Mucosa of descending colon (tissue), 3 donors: ENCODE measurements at regions not wholly inside any gene's neighbourhood (a gene's known extent, or its start where the extent isn't known, plus 50 kb on each side); places are given as distances from the start of the nearest gene placed in this dataset.

Experiments used
- ATAC-seq: fragments of 200-7000 bp; cut with Tn5 transposase; one replicate; pipeline ENCODE4 v1.9.1; 2020; ENCODE audit warnings: mild to moderate bottlenecking, moderate library complexity
- DNase-seq, 3 donors: peaks; one replicate each; pipeline ENCODE4 v3.0.0-alpha.2; 2020
- H3K36me3 ChIP-seq: fragments of 200-600 bp; one replicate; pipeline ENCODE4 v1.8.0; 2021; ENCODE audit warnings: low read depth, mild to moderate bottlenecking
- H3K4me1 ChIP-seq: fragments of 200-600 bp; one replicate; pipeline ENCODE4 v1.8.0; 2021; ENCODE audit warnings: low read depth, mild to moderate bottlenecking
- H3K4me3 ChIP-seq: fragments of 200-600 bp; one replicate; pipeline ENCODE4 v1.8.0; 2021; ENCODE audit warnings: mild to moderate bottlenecking
- H3K9me3 ChIP-seq: fragments of 200-600 bp; one replicate; pipeline ENCODE4 v1.8.0; 2021; ENCODE audit warnings: mild to moderate bottlenecking
- intact Hi-C, 2 donors: fragments of 100-400 bp; cut with DNase I in 1 of 2; cut with micrococcal nuclease in 1 of 2; formaldehyde crosslinking; loops; one replicate each; pipeline versions ENCODE4 v1.11.0 to v1.11.1; 2022; cut with DNase I, micrococcal nuclease
- TF ChIP-seq, protein P1 (sequence below): fragments of 200-600 bp; IDR thresholded peaks from one replicate; pipeline ENCODE4 v1.8.0; 2022; ENCODE audit warnings: antibody characterized with exemption, mild to moderate bottlenecking
- donor health status: DM: no; HTN: no; CAD: no; lungs with moderate emphysema.
- donor health status: DM: no; HTN: no; CAD: no.
- donor health status: DM: no; HTN: yes; CAD: no.

- TF ChIP-seq, protein P1, sequence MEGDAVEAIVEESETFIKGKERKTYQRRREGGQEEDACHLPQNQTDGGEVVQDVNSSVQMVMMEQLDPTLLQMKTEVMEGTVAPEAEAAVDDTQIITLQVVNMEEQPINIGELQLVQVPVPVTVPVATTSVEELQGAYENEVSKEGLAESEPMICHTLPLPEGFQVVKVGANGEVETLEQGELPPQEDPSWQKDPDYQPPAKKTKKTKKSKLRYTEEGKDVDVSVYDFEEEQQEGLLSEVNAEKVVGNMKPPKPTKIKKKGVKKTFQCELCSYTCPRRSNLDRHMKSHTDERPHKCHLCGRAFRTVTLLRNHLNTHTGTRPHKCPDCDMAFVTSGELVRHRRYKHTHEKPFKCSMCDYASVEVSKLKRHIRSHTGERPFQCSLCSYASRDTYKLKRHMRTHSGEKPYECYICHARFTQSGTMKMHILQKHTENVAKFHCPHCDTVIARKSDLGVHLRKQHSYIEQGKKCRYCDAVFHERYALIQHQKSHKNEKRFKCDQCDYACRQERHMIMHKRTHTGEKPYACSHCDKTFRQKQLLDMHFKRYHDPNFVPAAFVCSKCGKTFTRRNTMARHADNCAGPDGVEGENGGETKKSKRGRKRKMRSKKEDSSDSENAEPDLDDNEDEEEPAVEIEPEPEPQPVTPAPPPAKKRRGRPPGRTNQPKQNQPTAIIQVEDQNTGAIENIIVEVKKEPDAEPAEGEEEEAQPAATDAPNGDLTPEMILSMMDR: no peak
- Histone ChIP-seq H3K36me3 (no peaks in the 10 kb centered on the region), H3K9me3 (no peaks in the 10 kb centered on the region), H3K4me1 (no peaks in the 10 kb centered on the region), H3K4me3 (no peak overlapping the region)
- DNase-seq (no peak), ATAC-seq (no peak)
- intact Hi-C loops: no loop called here
Observed at GRCh38 chr12:111067498-111067897, 147.1 kb upstream of the MYL2 start.

DNA sequence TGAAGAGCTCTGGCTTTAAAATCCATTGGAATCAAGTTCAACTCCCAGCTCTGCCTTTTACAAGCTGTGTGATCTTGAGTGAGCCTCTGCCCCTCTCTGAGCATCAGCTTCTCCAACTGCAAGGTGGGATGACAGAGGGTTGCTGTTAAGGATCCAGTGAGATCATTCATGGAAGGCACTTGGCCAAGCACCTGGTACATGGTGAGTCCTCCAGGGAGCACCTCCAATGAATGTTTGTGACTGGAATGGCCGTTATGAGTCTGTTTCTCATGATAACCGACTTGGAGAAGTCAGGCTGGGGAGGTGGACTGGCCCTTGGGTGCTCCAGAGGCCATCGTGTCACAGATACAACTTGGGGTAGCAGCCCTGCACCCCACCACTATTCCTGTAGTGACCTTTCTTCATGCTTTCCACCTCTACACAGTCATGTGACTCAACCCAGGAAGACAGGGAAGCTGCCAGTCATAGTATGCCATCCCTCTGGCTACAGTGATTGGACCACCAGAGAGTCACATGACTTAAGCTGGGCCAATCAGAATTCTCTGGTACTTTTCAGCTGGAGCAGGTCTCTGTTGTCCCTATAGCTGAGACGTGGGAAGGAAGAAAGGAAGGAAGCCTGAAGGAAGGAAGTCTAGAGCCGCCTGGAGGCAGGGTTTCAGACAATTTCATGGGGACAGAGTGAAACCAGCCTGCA lies 146.5 kb upstream of the MYL2 start:
- ATAC-seq (no peak), DNase-seq (no peak)
- Histone ChIP-seq H3K4me1 (no peaks in the 10 kb centered on the region), H3K36me3 (no peaks in the 10 kb centered on the region), H3K9me3 (no peaks in the 10 kb centered on the region), H3K4me3 (no peak overlapping the region)
- intact Hi-C loops: no loop called here
- TF ChIP-seq, protein P1: no peak

GRCh38 chr12:111064982-111065381 lies 144.6 kb upstream of the MYL2 start:
- DNase-seq: no peak
- intact Hi-C loops: no loop called here
- TF ChIP-seq, protein P1: no peak

DNA sequence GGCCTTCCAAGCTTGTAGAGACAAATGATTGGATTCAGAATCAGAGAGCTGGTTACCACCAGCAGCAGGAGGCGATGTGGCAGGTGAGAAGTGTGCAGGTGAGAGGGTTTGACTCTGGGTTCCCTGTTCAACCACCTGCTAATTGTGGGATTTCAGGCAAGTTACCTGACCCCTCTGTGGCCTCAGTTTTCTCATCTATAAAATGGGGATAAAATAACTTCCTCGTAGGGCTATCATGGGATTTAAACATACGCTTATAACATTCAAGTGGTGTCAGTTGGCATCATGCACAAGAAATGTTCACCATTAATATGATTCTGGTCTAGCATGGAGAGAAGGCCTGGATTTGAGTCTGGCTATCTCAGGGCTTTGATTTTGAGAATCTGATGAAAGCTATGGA lies 143.8 kb upstream of the MYL2 start:
- intact Hi-C loops: no loop called here
- DNase-seq (no peak), ATAC-seq (no peak)
- H3K9me3 ChIP-seq: no peaks in the 10 kb centered on the region
- TF ChIP-seq, protein P1: no peak
- no peaks in the 10 kb centered on the region for H3K4me1 ChIP-seq
- no peaks in the 10 kb centered on the region for H3K36me3 ChIP-seq
- H3K4me3 ChIP-seq: no peak overlapping the region

More at GRCh38 chr12:111064982-111065381, 144.6 kb upstream of the MYL2 start:
- ATAC-seq: no peak
- Histone ChIP-seq H3K36me3 (no peaks in the 10 kb centered on the region), H3K9me3 (no peaks in the 10 kb centered on the region), H3K4me1 (no peaks in the 10 kb centered on the region), H3K4me3 (no peak overlapping the region)

- no peak for ATAC-seq
- Histone ChIP-seq H3K4me1 (no peaks in the 10 kb centered on the region), H3K9me3 (no peaks in the 10 kb centered on the region), H3K4me3 (no peak overlapping the region), H3K36me3 (no peaks in the 10 kb centered on the region)
- intact Hi-C loops: no loop called here
- DNase-seq: no peak
- TF ChIP-seq, protein P1: no peak
Observed at GRCh38 chr12:111063295-111064026, 143.1 kb upstream of the MYL2 start.
